ENCODE measurements at regions not wholly inside any gene's neighbourhood (a gene's known extent, or its start where the extent isn't known, plus 50 kb on each side); places are given as distances from the start of the nearest gene placed in this dataset.

- TF ChIP-seq CTCF (IDR thresholded peaks at IDR 0.05) (no peak), POLR2A (IDR thresholded peaks at IDR 0.05) (no peak)
- Histone ChIP-seq H3K27me3 (no peaks in the 10 kb centered on the region), H3K36me3 (replicated peaks in 1 of 2) (no peaks in the 10 kb centered on the region), H3K4me1 (replicated peaks in 1 of 2) (no peaks in the 10 kb centered on the region), H3K9me3 (replicated peaks in 1 of 3) (no peaks in the 10 kb centered on the region), H3K4me3 (no peak overlapping the region), H3K27ac (no peak overlapping the region)
- 73 to 96% (median 86%) methylated on average over 6 to 10 of the region's 10 CpGs for WGBS, 4 donors
- intact Hi-C loops (cut with DNase I) = no loop called here
- DNase-seq = no peak
Measured at GRCh38 chr13:110062077-110062776, 244.7 kb downstream of the COL4A1 start.

GRCh38 chr13:110061270-110061669 is 245.7 kb downstream of the COL4A1 start:
- no peak overlapping the region for H3K4me3 ChIP-seq
- no peaks in the 10 kb centered on the region for H3K36me3 ChIP-seq (replicated peaks in 1 of 2)
- H3K27ac ChIP-seq = no peak overlapping the region
- TF ChIP-seq CTCF (IDR thresholded peaks at IDR 0.05) (no peak), POLR2A (IDR thresholded peaks at IDR 0.05) (no peak)
- intact Hi-C loops (cut with DNase I) = no loop called here
- 85 to 94% (median 91%) methylated on average over 4 of the region's 4 CpGs for WGBS, 4 donors
- H3K27me3 ChIP-seq = no peaks in the 10 kb centered on the region
- no peaks in the 10 kb centered on the region for H3K9me3 ChIP-seq (replicated peaks in 1 of 3)
- DNase-seq = no peak
- no peaks in the 10 kb centered on the region for H3K4me1 ChIP-seq (replicated peaks in 1 of 2)

- intact Hi-C loops (cut with DNase I) = no loop called here
- no peaks in the 10 kb centered on the region for H3K9me3 ChIP-seq (replicated peaks in 1 of 3)
Measured at GRCh38 chr13:110057052-110057451, 249.9 kb downstream of the COL4A1 start.

GRCh38 chr13:110056640-110057039 is 250.3 kb downstream of the COL4A1 start:
- WGBS, 4 donors = 82 to 91% (median 86%) methylated on average over 5 of the region's 5 CpGs
- TF ChIP-seq CTCF (IDR thresholded peaks at IDR 0.05) (no peak), POLR2A (IDR thresholded peaks at IDR 0.05) (no peak)

More at GRCh38 chr13:110057052-110057451, 249.9 kb downstream of the COL4A1 start:
- H3K4me3 ChIP-seq = no peak overlapping the region
- H3K27ac ChIP-seq = no peak overlapping the region
- no peaks in the 10 kb centered on the region for H3K4me1 ChIP-seq (replicated peaks in 1 of 2)
- H3K27me3 ChIP-seq = no peaks in the 10 kb centered on the region
- TF ChIP-seq POLR2A (IDR thresholded peaks at IDR 0.05) (no peak), CTCF (IDR thresholded peaks at IDR 0.05) (no peak)
- H3K36me3 ChIP-seq (replicated peaks in 1 of 2) = no peaks in the 10 kb centered on the region
- DNase-seq = no peak
- WGBS, 4 donors = 80 to 91% (median 86%) methylated on average over 8 to 9 of the region's 9 CpGs

More at GRCh38 chr13:110056640-110057039, 250.3 kb downstream of the COL4A1 start:
- no peaks in the 10 kb centered on the region for H3K36me3 ChIP-seq (replicated peaks in 1 of 2)
- no peaks in the 10 kb centered on the region for H3K4me1 ChIP-seq (replicated peaks in 1 of 2)
- no peak overlapping the region for H3K4me3 ChIP-seq
- no peak for DNase-seq
- H3K9me3 ChIP-seq (replicated peaks in 1 of 3) = no peaks in the 10 kb centered on the region
- no peak overlapping the region for H3K27ac ChIP-seq
- intact Hi-C loops (cut with DNase I) = no loop called here
- no peaks in the 10 kb centered on the region for H3K27me3 ChIP-seq

Data from adrenal gland (tissue), 9 donors.